T-helper 2 cell treated with Interferon-gamma antibody and Interleukin-4, amounts not matched to agents 5 μg/mL and 100 μg/mL, for 36 hours (primary cell): ENCODE measurements at regions not wholly inside any gene's neighbourhood (a gene's known extent, or its start where the extent isn't known, plus 50 kb on each side); places are given as distances from the start of the nearest gene placed in this dataset.

Experiments
- DNase-seq: peaks from one replicate; pipeline ENCODE4 v3.0.0; 2021; ENCODE audit warnings: low spot score
- H3K27ac Mint-ChIP-seq: one replicate; pipeline ENCODE4 v1.8.0; 2021; ENCODE audit warnings: mild to moderate bottlenecking, mixed read lengths
- H3K27me3 Mint-ChIP-seq: one replicate; pipeline ENCODE4 v1.8.0; 2021; ENCODE audit warnings: low read depth, mixed read lengths
- H3K36me3 Mint-ChIP-seq: one replicate; pipeline ENCODE4 v1.8.0; 2021; ENCODE audit warnings: low read depth, mixed read lengths
- H3K4me1 Mint-ChIP-seq: one replicate; pipeline ENCODE4 v1.8.0; 2021; ENCODE audit warnings: low read depth, mixed read lengths
- H3K4me3 Mint-ChIP-seq: one replicate; pipeline ENCODE4 v1.8.0; 2022; ENCODE audit warnings: mild to moderate bottlenecking, moderate library complexity, mixed read lengths
- H3K9me3 Mint-ChIP-seq: one replicate; pipeline ENCODE4 v1.8.0; 2021; ENCODE audit warnings: mixed read lengths

- Mint-ChIP-seq H3K36me3 (no peaks in the 10 kb centered on the region), H3K27ac (no peak overlapping the region), H3K4me3 (no peak overlapping the region), H3K27me3 (peaks cover 2% of the 10 kb centered on the region), H3K4me1 (no peaks in the 10 kb centered on the region), H3K9me3 (no peaks in the 10 kb centered on the region)
- DNase-seq, result no peak
Measured at GRCh38 chr2:118562144-118562543, 285.3 kb downstream of the EN1 start.

GRCh38 chr2:118558846-118559245 lies 288.6 kb downstream of the EN1 start:
- H3K36me3 Mint-ChIP-seq, result no peaks in the 10 kb centered on the region
- H3K27me3 Mint-ChIP-seq, result peaks cover 2% of the 10 kb centered on the region
- DNase-seq, result no peak
- H3K9me3 Mint-ChIP-seq, result no peaks in the 10 kb centered on the region
- no peak overlapping the region for H3K27ac Mint-ChIP-seq
- H3K4me3 Mint-ChIP-seq, result no peak overlapping the region
- H3K4me1 Mint-ChIP-seq, result no peaks in the 10 kb centered on the region

- no peaks in the 10 kb centered on the region for H3K9me3 Mint-ChIP-seq
- no peak overlapping the region for H3K27ac Mint-ChIP-seq
- DNase-seq, result no peak
- no peaks in the 10 kb centered on the region for H3K4me1 Mint-ChIP-seq
- H3K4me3 Mint-ChIP-seq, result no peak overlapping the region
- no peaks in the 10 kb centered on the region for H3K27me3 Mint-ChIP-seq
- H3K36me3 Mint-ChIP-seq, result no peaks in the 10 kb centered on the region
Measured at GRCh38 chr2:118557791-118558190, 289.7 kb downstream of the EN1 start.

- no peaks in the 10 kb centered on the region for H3K27me3 Mint-ChIP-seq
- H3K9me3 Mint-ChIP-seq, result no peaks in the 10 kb centered on the region
- no peak overlapping the region for H3K4me3 Mint-ChIP-seq
- H3K4me1 Mint-ChIP-seq, result no peaks in the 10 kb centered on the region
- H3K27ac Mint-ChIP-seq, result no peak overlapping the region
- no peak for DNase-seq
- no peaks in the 10 kb centered on the region for H3K36me3 Mint-ChIP-seq
Measured at GRCh38 chr2:118557016-118557415, 290.4 kb downstream of the EN1 start.

- H3K4me1 Mint-ChIP-seq, result no peaks in the 10 kb centered on the region
Measured at GRCh38 chr2:118554616-118555015, 292.8 kb downstream of the EN1 start.

GRCh38 chr2:118549503-118549902 lies 297.9 kb downstream of the EN1 start:
- H3K4me1 Mint-ChIP-seq, result no peaks in the 10 kb centered on the region
- DNase-seq, result no peak

More at GRCh38 chr2:118554616-118555015, 292.8 kb downstream of the EN1 start:
- H3K36me3 Mint-ChIP-seq, result no peaks in the 10 kb centered on the region
- H3K4me3 Mint-ChIP-seq, result no peak overlapping the region
- no peak for DNase-seq
- no peaks in the 10 kb centered on the region for H3K27me3 Mint-ChIP-seq
- no peak overlapping the region for H3K27ac Mint-ChIP-seq
- no peaks in the 10 kb centered on the region for H3K9me3 Mint-ChIP-seq

GRCh38 chr2:118548880-118549488 lies 298.5 kb downstream of the EN1 start:
- H3K4me1 Mint-ChIP-seq, result no peaks in the 10 kb centered on the region
- H3K27me3 Mint-ChIP-seq, result no peaks in the 10 kb centered on the region
- H3K4me3 Mint-ChIP-seq, result no peak overlapping the region
- H3K36me3 Mint-ChIP-seq, result no peaks in the 10 kb centered on the region
- DNase-seq, result no peak
- H3K27ac Mint-ChIP-seq, result no peak overlapping the region
- H3K9me3 Mint-ChIP-seq, result no peaks in the 10 kb centered on the region

More at GRCh38 chr2:118549503-118549902, 297.9 kb downstream of the EN1 start:
- Mint-ChIP-seq H3K36me3 (no peaks in the 10 kb centered on the region), H3K27ac (no peak overlapping the region), H3K4me3 (no peak overlapping the region), H3K27me3 (no peaks in the 10 kb centered on the region), H3K9me3 (no peaks in the 10 kb centered on the region)

- Mint-ChIP-seq H3K4me3 (no peak overlapping the region), H3K27me3 (no peaks in the 10 kb centered on the region), H3K36me3 (no peaks in the 10 kb centered on the region), H3K27ac (no peak overlapping the region), H3K4me1 (no peaks in the 10 kb centered on the region), H3K9me3 (no peaks in the 10 kb centered on the region)
- DNase-seq, result no peak
Measured at GRCh38 chr2:118539290-118539689, 308.2 kb downstream of the EN1 start.

- Mint-ChIP-seq H3K4me3 (no peak overlapping the region), H3K36me3 (no peaks in the 10 kb centered on the region)
Measured at GRCh38 chr2:118536306-118536705, 311.1 kb downstream of the EN1 start.

GRCh38 chr2:118535818-118536212 lies 311.6 kb downstream of the EN1 start:
- H3K36me3 Mint-ChIP-seq, result no peaks in the 10 kb centered on the region
- H3K4me1 Mint-ChIP-seq, result no peaks in the 10 kb centered on the region
- H3K9me3 Mint-ChIP-seq, result no peaks in the 10 kb centered on the region
- no peaks in the 10 kb centered on the region for H3K27me3 Mint-ChIP-seq
- no peak overlapping the region for H3K27ac Mint-ChIP-seq
- DNase-seq, result no peak
- H3K4me3 Mint-ChIP-seq, result no peak overlapping the region

More at GRCh38 chr2:118536306-118536705, 311.1 kb downstream of the EN1 start:
- Mint-ChIP-seq H3K4me1 (no peaks in the 10 kb centered on the region), H3K27me3 (no peaks in the 10 kb centered on the region), H3K27ac (no peak overlapping the region), H3K9me3 (no peaks in the 10 kb centered on the region)
- DNase-seq, result no peak

- Mint-ChIP-seq H3K27ac (no peak overlapping the region), H3K9me3 (no peaks in the 10 kb centered on the region), H3K36me3 (no peaks in the 10 kb centered on the region), H3K27me3 (no peaks in the 10 kb centered on the region), H3K4me3 (no peak overlapping the region), H3K4me1 (no peaks in the 10 kb centered on the region)
- no peak for DNase-seq
Measured at GRCh38 chr2:118535171-118535817, 312.2 kb downstream of the EN1 start.

- Mint-ChIP-seq H3K4me1 (no peaks in the 10 kb centered on the region), H3K27ac (no peak overlapping the region), H3K4me3 (no peak overlapping the region), H3K27me3 (no peaks in the 10 kb centered on the region), H3K36me3 (no peaks in the 10 kb centered on the region), H3K9me3 (no peaks in the 10 kb centered on the region)
- no peak for DNase-seq
Measured at GRCh38 chr2:118530976-118531375, 316.5 kb downstream of the EN1 start.

- no peaks in the 10 kb centered on the region for H3K4me1 Mint-ChIP-seq
- no peaks in the 10 kb centered on the region for H3K27me3 Mint-ChIP-seq
- no peak overlapping the region for H3K27ac Mint-ChIP-seq
- DNase-seq, result no peak
- H3K36me3 Mint-ChIP-seq, result no peaks in the 10 kb centered on the region
- no peaks in the 10 kb centered on the region for H3K9me3 Mint-ChIP-seq
- H3K4me3 Mint-ChIP-seq, result no peak overlapping the region
Measured at GRCh38 chr2:118529908-118530599, 317.4 kb downstream of the EN1 start.

- Mint-ChIP-seq H3K9me3 (no peaks in the 10 kb centered on the region), H3K4me3 (no peak overlapping the region), H3K36me3 (no peaks in the 10 kb centered on the region), H3K4me1 (no peaks in the 10 kb centered on the region), H3K27me3 (no peaks in the 10 kb centered on the region), H3K27ac (no peak overlapping the region)
- no peak for DNase-seq
Measured at GRCh38 chr2:118527571-118527970, 319.9 kb downstream of the EN1 start.
